GM23338 (cell line): ENCODE measurements at regions not wholly inside any gene's neighbourhood (a gene's known extent, or its start where the extent isn't known, plus 50 kb on each side); places are given as distances from the start of the nearest gene placed in this dataset.

Source experiments
- ATAC-seq: fragments of 200-7000 bp; cut with Tn5 transposase; 3 replicates; pipeline ENCODE4 v1.9.1; 2020
- DNase-seq: peaks from one replicate; pipeline ENCODE4 v3.0.0-alpha.2; 2015; ENCODE audit warnings: low spot score
- H2AFZ ChIP-seq: fragments of 200-600 bp; sonication (generic); 2 replicates; pipeline ENCODE4 v1.8.0; 2016; ENCODE audit warnings: antibody characterized with exemption, mild to moderate bottlenecking, moderate library complexity
- H3F3A ChIP-seq: fragments of 200-600 bp; sonication (generic); replicated peaks from 2 replicates; pipeline ENCODE4 v1.8.0; 2017; ENCODE audit warnings: antibody characterized with exemption, mixed run types, low read depth
- H3K27ac ChIP-seq: fragments of 200-600 bp; sonication (generic); 2 replicates; pipeline ENCODE4 v1.6.1; 2016; ENCODE audit warnings: low read depth
- H3K27me3 ChIP-seq: fragments of 200-600 bp; sonication (generic); 2 replicates; pipeline ENCODE4 v1.8.0; 2016; ENCODE audit warnings: mild to moderate bottlenecking, mixed run types, moderate library complexity; ENCODE audit not compliant: insufficient read depth
- H3K36me3 ChIP-seq: fragments of 200-600 bp; sonication (generic); 2 replicates; pipeline ENCODE4 v1.8.0; 2016; ENCODE audit warnings: mild to moderate bottlenecking; ENCODE audit not compliant: insufficient read depth
- H3K4me1 ChIP-seq: fragments of 200-600 bp; sonication (generic); 2 replicates; pipeline ENCODE4 v1.8.0; 2016; ENCODE audit warnings: mild to moderate bottlenecking, moderate library complexity; ENCODE audit not compliant: insufficient read depth
- H3K4me2 ChIP-seq: fragments of 200-600 bp; sonication (generic); 2 replicates; pipeline ENCODE4 v1.7.1; 2017; ENCODE audit warnings: mixed run types
- H3K4me3 ChIP-seq: fragments of 200-600 bp; sonication (generic); 2 replicates; pipeline ENCODE4 v1.6.1; 2016; ENCODE audit warnings: mixed run types
- H3K79me2 ChIP-seq: fragments of 200-600 bp; sonication (generic); replicated peaks from 2 replicates; pipeline ENCODE4 v1.8.0; 2017; ENCODE audit warnings: mild to moderate bottlenecking; ENCODE audit not compliant: insufficient read depth
- H3K9me2 ChIP-seq: fragments of 200-600 bp; sonication (generic); 2 replicates; pipeline ENCODE4 v1.8.0; 2017; ENCODE audit not compliant: insufficient read depth
- H4K20me1 ChIP-seq: fragments of 200-600 bp; sonication (generic); replicated peaks from 2 replicates; pipeline ENCODE4 v1.8.0; 2017; ENCODE audit warnings: mild to moderate bottlenecking; ENCODE audit not compliant: insufficient read depth
- H3K27ac Mint-ChIP-seq: 2 replicates; pipeline ENCODE4 v1.8.0; 2020; ENCODE audit warnings: inconsistent platforms, mild to moderate bottlenecking, moderate library complexity, mixed read lengths
- H3K27me3 Mint-ChIP-seq: 3 replicates; pipeline ENCODE4 v1.8.0; 2022; ENCODE audit warnings: low read depth, mild to moderate bottlenecking, moderate library complexity, mixed read lengths, inconsistent platforms; ENCODE audit not compliant: insufficient read depth, poor library complexity
- H3K36me3 Mint-ChIP-seq: 3 replicates; pipeline ENCODE4 v1.8.0; 2021; ENCODE audit warnings: low read depth, mild to moderate bottlenecking, inconsistent platforms, moderate library complexity, mixed read lengths
- H3K4me1 Mint-ChIP-seq: 3 replicates; pipeline ENCODE4 v1.8.0; 2020; ENCODE audit warnings: mild to moderate bottlenecking, inconsistent platforms, mixed read lengths
- H3K4me3 Mint-ChIP-seq: 3 replicates; pipeline ENCODE4 v1.8.0; 2021; ENCODE audit warnings: moderate library complexity, mild to moderate bottlenecking, inconsistent platforms, mixed read lengths
- H3K9me3 Mint-ChIP-seq: 3 replicates; pipeline ENCODE4 v1.8.0; 2020; ENCODE audit warnings: moderate library complexity, mild to moderate bottlenecking, inconsistent platforms, mixed read lengths
- CREB1 ChIP-seq: fragments of 250-450 bp; sonication (Bioruptor Pico); IDR thresholded peaks from 2 replicates; pipeline ENCODE4 v1.5.0; 2020; ENCODE audit warnings: low read depth, mild to moderate bottlenecking, moderate library complexity
- CTCF ChIP-seq, 2 experiments: fragments of 200-600 bp in 1 of 2; sonication (generic) in 1 of 2; conservative IDR thresholded peaks; 2 replicates each; pipeline versions ENCODE4 v1.5.1 to v1.6.1; 2016 to 2017; ENCODE audit warnings: antibody characterized with exemption in 2 of 2, low read depth in 2 of 2, mild to moderate bottlenecking in 2 of 2, moderate library complexity in 1 of 2
- ETS1 ChIP-seq: IDR thresholded peaks from 2 replicates; pipeline ENCODE4 v1.6.1; 2016; ENCODE audit warnings: antibody characterized with exemption
- EZH2 ChIP-seq: fragments of 200-600 bp; sonication (generic); IDR thresholded peaks from one replicate; pipeline ENCODE4 v1.8.0; 2017; ENCODE audit warnings: antibody characterized with exemption, mild to moderate bottlenecking, low read depth; ENCODE audit not compliant: unreplicated experiment
- EZH2phosphoT487 ChIP-seq: fragments of 200-600 bp; sonication (generic); IDR thresholded peaks from one replicate; pipeline ENCODE4 v1.8.1; 2018; ENCODE audit warnings: antibody characterized with exemption; ENCODE audit not compliant: unreplicated experiment
- JUNB ChIP-seq: IDR thresholded peaks from one replicate; pipeline ENCODE4 v1.6.1; 2016; ENCODE audit warnings: antibody characterized with exemption; ENCODE audit not compliant: unreplicated experiment
- NANOG ChIP-seq: IDR thresholded peaks from 2 replicates; pipeline ENCODE4 v1.6.1; 2016; ENCODE audit warnings: antibody characterized with exemption, borderline replicate concordance
- POLR2AphosphoS5 ChIP-seq: IDR thresholded peaks from 2 replicates; pipeline ENCODE4 v1.6.1; 2016; ENCODE audit warnings: antibody characterized with exemption, low read depth
- REST ChIP-seq: IDR thresholded peaks from one replicate; pipeline ENCODE4 v1.6.1; 2018; ENCODE audit warnings: antibody characterized with exemption; ENCODE audit not compliant: unreplicated experiment
- STAT1 ChIP-seq: IDR thresholded peaks from one replicate; pipeline ENCODE4 v1.6.1; 2016; ENCODE audit warnings: antibody characterized with exemption; ENCODE audit not compliant: unreplicated experiment
- ZNF114 ChIP-seq: fragments of 250-450 bp; sonication (Bioruptor Pico); IDR thresholded peaks from 2 replicates; pipeline ENCODE4 v1.5.0; 2020; ENCODE audit warnings: mild to moderate bottlenecking, moderate library complexity
- ZNF331 ChIP-seq: fragments of 250-450 bp; sonication (Bioruptor Pico); IDR thresholded peaks from 2 replicates; pipeline ENCODE4 v1.5.0; 2020; ENCODE audit warnings: low read depth, mild to moderate bottlenecking, moderate library complexity
- ZNF462 ChIP-seq: fragments of 250-450 bp; sonication (Bioruptor Pico); IDR thresholded peaks from 2 replicates; pipeline ENCODE4 v1.5.0; 2020; ENCODE audit warnings: mild to moderate bottlenecking, moderate library complexity

- no peak overlapping the region for H3K27ac ChIP-seq
- H3K79me2 ChIP-seq = no peaks in the 10 kb centered on the region
- ATAC-seq (no peak), DNase-seq (no peak)
- H3K4me3 Mint-ChIP-seq = no peak overlapping the region
- no peaks in the 10 kb centered on the region for H3K36me3 ChIP-seq
- no peaks in the 10 kb centered on the region for H3K9me3 Mint-ChIP-seq
- H4K20me1 ChIP-seq = no peaks in the 10 kb centered on the region
- H3K36me3 Mint-ChIP-seq = no peaks in the 10 kb centered on the region
- H3K27me3 Mint-ChIP-seq = no peaks in the 10 kb centered on the region
- H3K4me3 ChIP-seq = no peak overlapping the region
- no peaks in the 10 kb centered on the region for H3K4me1 ChIP-seq
- H3K4me1 Mint-ChIP-seq = no peaks in the 10 kb centered on the region
- H3K27ac Mint-ChIP-seq = no peak overlapping the region
- H3K9me2 ChIP-seq = no peaks in the 10 kb centered on the region
- H3F3A ChIP-seq = no peaks in the 10 kb centered on the region
- no peak overlapping the region for H2AFZ ChIP-seq
- no peak overlapping the region for H3K4me2 ChIP-seq
- no peak for TF ChIP-seq EZH2
- TF ChIP-seq JUNB = no peak
- no peak for TF ChIP-seq CTCF (conservative IDR thresholded peaks at IDR 0.05; ENCODE audit: low read depth in 2 of 2)
- TF ChIP-seq POLR2AphosphoS5 = no peak
- no peak for TF ChIP-seq REST
- no peak for TF ChIP-seq ETS1
- TF ChIP-seq CREB1 (CRISPR knock-in tag) = no peak
- no peak for TF ChIP-seq ZNF331 (CRISPR knock-in tag)
- no peak for TF ChIP-seq ZNF462 (CRISPR knock-in tag)
- no peak for TF ChIP-seq NANOG
- no peak for TF ChIP-seq EZH2phosphoT487
- no peak for TF ChIP-seq ZNF114 (CRISPR knock-in tag)
- TF ChIP-seq STAT1 = no peak
- no peaks in the 10 kb centered on the region for H3K27me3 ChIP-seq
Measured at GRCh38 chr5:155905364-155905763, 421.6 kb upstream of the SGCD start.
